ENCODE measurements at regions not wholly inside any gene's neighbourhood (a gene's known extent, or its start where the extent isn't known, plus 50 kb on each side); places are given as distances from the start of the nearest gene placed in this dataset.

DNA sequence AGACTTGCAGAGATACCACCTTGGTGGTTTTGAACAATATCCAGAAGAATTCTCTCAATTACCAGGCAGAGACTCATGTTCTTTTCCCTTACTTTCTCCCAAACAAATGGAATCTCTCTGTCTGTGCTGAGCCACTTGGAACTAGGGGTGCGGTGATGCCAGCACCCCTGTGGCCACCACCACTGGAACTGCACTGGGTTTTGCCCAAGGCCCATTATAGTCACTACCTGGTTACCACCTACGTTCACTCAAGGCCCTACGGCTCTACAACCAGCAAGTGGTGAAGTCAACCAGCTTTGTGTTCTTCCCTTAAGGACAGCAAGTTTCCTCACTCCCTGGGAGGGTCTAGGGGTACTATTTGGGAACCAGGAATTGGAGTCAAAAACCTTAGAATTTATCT is 1183.7 kb downstream of the FSTL5 start:
- no peaks in the 10 kb centered on the region for H3K27me3 Mint-ChIP-seq (ENCODE audit: insufficient read depth)
- no peak overlapping the region for H3K4me3 Mint-ChIP-seq
- H3K4me1 Mint-ChIP-seq (ENCODE audit: low read depth): no peaks in the 10 kb centered on the region
- H3K9me3 Mint-ChIP-seq: peaks cover 32% of the 10 kb centered on the region
- TF ChIP-seq, protein P1, sequence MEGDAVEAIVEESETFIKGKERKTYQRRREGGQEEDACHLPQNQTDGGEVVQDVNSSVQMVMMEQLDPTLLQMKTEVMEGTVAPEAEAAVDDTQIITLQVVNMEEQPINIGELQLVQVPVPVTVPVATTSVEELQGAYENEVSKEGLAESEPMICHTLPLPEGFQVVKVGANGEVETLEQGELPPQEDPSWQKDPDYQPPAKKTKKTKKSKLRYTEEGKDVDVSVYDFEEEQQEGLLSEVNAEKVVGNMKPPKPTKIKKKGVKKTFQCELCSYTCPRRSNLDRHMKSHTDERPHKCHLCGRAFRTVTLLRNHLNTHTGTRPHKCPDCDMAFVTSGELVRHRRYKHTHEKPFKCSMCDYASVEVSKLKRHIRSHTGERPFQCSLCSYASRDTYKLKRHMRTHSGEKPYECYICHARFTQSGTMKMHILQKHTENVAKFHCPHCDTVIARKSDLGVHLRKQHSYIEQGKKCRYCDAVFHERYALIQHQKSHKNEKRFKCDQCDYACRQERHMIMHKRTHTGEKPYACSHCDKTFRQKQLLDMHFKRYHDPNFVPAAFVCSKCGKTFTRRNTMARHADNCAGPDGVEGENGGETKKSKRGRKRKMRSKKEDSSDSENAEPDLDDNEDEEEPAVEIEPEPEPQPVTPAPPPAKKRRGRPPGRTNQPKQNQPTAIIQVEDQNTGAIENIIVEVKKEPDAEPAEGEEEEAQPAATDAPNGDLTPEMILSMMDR (IDR thresholded peaks at IDR 0.05): no peak
- DNase-seq: no peak
- H3K36me3 Mint-ChIP-seq (ENCODE audit: low read depth): no peaks in the 10 kb centered on the region
- H3K27ac Mint-ChIP-seq: no peak overlapping the region

DNA sequence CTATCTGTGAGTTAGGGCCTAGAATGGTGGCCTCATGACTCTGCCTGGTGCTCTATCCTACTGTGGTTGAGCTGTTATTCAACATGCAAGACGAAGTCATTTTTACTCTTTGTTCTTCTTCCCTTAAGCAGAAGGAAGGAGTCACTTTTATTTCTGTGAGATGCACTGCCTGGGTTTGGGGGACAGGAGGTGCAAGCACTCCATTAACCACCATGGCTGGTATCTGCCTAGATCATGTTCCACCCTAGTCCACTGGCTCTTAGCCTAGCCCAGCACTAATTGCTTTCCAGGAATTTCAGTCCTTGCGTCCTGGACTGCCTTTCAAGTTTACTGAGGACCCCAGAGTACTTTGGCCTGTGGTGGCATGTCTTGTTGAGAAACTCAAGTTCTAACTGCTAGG is 1182.7 kb downstream of the FSTL5 start:
- Mint-ChIP-seq H3K27me3 (ENCODE audit: insufficient read depth) (no peaks in the 10 kb centered on the region), H3K4me3 (no peak overlapping the region), H3K9me3 (peaks cover 33% of the 10 kb centered on the region), H3K4me1 (ENCODE audit: low read depth) (no peaks in the 10 kb centered on the region), H3K36me3 (ENCODE audit: low read depth) (no peaks in the 10 kb centered on the region), H3K27ac (no peak overlapping the region)
- TF ChIP-seq, protein P1 (IDR thresholded peaks at IDR 0.05): no peak
- DNase-seq: no peak

DNA sequence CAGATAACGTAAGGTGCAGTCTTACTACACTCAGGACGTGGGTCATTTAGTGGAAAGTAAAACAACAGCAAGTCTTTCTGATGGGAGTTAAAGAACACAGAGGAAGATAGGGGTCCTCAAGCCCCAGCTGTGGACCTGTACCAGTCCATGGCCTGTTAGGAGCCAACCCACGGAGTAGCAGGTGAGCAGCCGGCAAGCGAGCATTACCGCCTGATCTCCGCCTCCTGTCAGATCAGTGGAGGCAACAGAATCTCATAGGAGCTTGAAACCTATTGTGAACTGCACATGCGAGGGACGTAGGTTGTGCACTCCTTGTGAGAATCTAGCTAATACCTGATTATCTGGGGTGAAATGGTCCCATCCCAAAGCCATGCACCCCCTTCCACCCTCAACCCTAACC is 1180.8 kb downstream of the FSTL5 start:
- Mint-ChIP-seq H3K4me3 (no peak overlapping the region), H3K9me3 (peaks cover 33% of the 10 kb centered on the region), H3K36me3 (ENCODE audit: low read depth) (no peaks in the 10 kb centered on the region), H3K27me3 (ENCODE audit: insufficient read depth) (no peaks in the 10 kb centered on the region), H3K27ac (no peak overlapping the region), H3K4me1 (ENCODE audit: low read depth) (no peaks in the 10 kb centered on the region)
- no peak for DNase-seq
- TF ChIP-seq, protein P1 (IDR thresholded peaks at IDR 0.05): no peak

DNA sequence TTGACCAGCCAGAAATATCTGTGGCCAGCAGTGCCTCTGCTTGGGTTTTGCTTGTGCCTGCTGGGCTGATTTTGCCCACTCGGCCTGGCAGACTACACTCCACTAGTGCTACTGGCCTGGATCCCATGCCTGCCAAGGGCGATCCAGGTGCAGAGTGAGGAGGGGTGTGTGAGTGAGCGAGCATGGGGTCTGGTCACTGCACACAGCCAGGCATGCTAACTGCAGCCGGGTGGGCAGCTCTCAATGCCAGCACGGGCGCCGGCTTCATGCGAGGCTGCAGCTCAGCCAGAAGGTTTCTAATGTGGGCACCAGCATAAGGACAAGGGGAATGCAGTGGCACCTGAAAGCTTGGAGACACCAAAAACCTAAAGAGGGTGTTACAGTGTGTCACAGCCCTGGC is 1161.4 kb downstream of the FSTL5 start:
- Mint-ChIP-seq H3K27me3 (ENCODE audit: insufficient read depth) (no peaks in the 10 kb centered on the region), H3K4me1 (ENCODE audit: low read depth) (no peaks in the 10 kb centered on the region), H3K27ac (no peak overlapping the region), H3K9me3 (peaks cover 14% of the 10 kb centered on the region), H3K36me3 (ENCODE audit: low read depth) (no peaks in the 10 kb centered on the region), H3K4me3 (no peak overlapping the region)
- no peak for DNase-seq
- TF ChIP-seq, protein P1 (IDR thresholded peaks at IDR 0.05): no peak

DNA sequence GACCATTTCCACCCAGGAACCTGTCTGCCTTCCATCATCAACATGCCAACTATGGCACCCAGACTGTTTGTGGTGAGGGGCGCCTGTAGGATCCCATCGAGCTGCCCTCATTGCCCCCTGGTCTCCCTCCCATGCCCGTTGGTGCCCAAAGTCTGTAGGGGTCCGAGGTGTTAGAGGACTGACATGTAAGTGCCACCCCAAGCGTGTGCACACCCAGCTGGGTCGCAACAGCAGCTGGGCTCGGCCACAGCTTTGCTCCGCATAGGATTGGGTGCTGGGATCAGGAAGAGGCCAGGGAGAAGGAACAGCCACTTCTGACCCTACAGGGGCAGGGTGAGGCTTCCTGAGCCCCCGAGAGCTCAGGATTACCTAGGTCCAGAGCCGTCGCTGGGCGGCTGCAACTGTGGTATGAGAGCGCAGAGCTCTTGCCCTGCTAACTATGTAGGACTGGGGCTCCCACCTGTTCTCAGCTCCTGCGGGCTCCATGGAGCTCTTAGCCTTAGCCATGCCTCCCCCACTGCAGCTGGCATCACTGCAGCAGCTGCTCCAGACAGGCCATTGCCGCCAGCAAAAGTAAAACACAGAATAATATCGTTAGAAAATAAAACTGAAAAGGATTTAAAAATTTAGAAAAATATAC is 1160.3 kb downstream of the FSTL5 start:
- H3K27me3 Mint-ChIP-seq (ENCODE audit: insufficient read depth): no peaks in the 10 kb centered on the region
- H3K4me1 Mint-ChIP-seq (ENCODE audit: low read depth): no peaks in the 10 kb centered on the region
- TF ChIP-seq, protein P1 (IDR thresholded peaks at IDR 0.05): no peak
- H3K9me3 Mint-ChIP-seq: peaks cover 17% of the 10 kb centered on the region
- H3K27ac Mint-ChIP-seq: no peak overlapping the region
- DNase-seq: no peak
- no peaks in the 10 kb centered on the region for H3K36me3 Mint-ChIP-seq (ENCODE audit: low read depth)
- no peak overlapping the region for H3K4me3 Mint-ChIP-seq

DNA sequence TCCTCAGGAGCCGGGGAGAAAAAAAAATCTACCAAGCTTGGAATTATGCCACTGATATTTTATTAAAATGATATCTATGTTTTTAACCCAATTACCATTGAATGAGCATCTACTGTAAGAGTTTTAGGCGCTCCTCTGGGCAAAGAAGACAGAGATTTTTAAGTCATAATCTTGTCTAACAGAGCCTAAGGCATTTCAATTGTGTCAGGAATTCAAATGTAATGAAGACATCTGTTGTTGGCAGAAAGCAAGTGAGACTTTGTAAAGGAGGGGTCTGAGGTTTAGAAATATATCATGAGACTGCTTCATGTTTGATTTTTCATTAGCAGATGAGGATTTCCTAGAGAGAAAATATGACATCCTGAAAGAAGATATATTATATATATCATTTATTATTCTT is 1158.1 kb downstream of the FSTL5 start:
- H3K4me1 Mint-ChIP-seq (ENCODE audit: low read depth): no peaks in the 10 kb centered on the region
- no peak for DNase-seq
- no peak overlapping the region for H3K4me3 Mint-ChIP-seq
- no peak overlapping the region for H3K27ac Mint-ChIP-seq
- no peaks in the 10 kb centered on the region for H3K27me3 Mint-ChIP-seq (ENCODE audit: insufficient read depth)
- TF ChIP-seq, protein P1 (IDR thresholded peaks at IDR 0.05): no peak
- no peaks in the 10 kb centered on the region for H3K36me3 Mint-ChIP-seq (ENCODE audit: low read depth)
- H3K9me3 Mint-ChIP-seq: peaks cover 32% of the 10 kb centered on the region
